K562 (cell line): ENCODE measurements at regions not wholly inside any gene's neighbourhood (a gene's known extent, or its start where the extent isn't known, plus 50 kb on each side); places are given as distances from the start of the nearest gene placed in this dataset.

ENCODE experiments used
- ATAC-seq: fragments of 200-7000 bp; cut with Tn5 transposase; 3 replicates; pipeline ENCODE4 v1.9.1; 2020; ENCODE audit warnings: moderate library complexity
- BruUV-seq: library from RNA; stranded (reverse); fragments of 400-500 nt; replicated peaks from 2 replicates; lab custom pipeline; 2021; lab: Mats Ljungman, UMichigan
- CTCF ChIA-PET: fragments of 300-600 bp; formaldehyde crosslinking; extraction: SDS; loops from one replicate; lab custom pipeline; 2021; ENCODE audit warnings: low intra/inter-chr PET ratio; lab: Yijun Ruan, JAX
- POLR2A ChIA-PET: fragments of 300-600, 350-650 bp; sonication (Branson Sonifier 250); formaldehyde crosslinking; extraction: SDS; loops from one replicate; lab custom pipeline; 2021; ENCODE audit warnings: antibody characterized with exemption, inconsistent platforms; lab: Yijun Ruan, JAX
- DNase-seq, 4 experiments: peaks; one replicate each; pipeline versions ENCODE4 v3.0.0 to v3.0.0-alpha.2; 2011 to 2018; ENCODE audit warnings: low spot score in 3 of 4, mixed read lengths in 3 of 4; ENCODE audit errors: extremely low read depth in 1 of 4
- FAIRE-seq: peaks from 2 replicates; lab custom pipeline; 2011; peaks lifted over from hg19 to GRCh38; lab: Jason Lieb, UNC
- H2AFZ ChIP-seq: 2 replicates; pipeline ENCODE4 v1.6.0; 2011; ENCODE audit warnings: low read depth, low read length, control low read depth, inconsistent platforms
- H3K27ac ChIP-seq: fragments of 200-600 bp; 3 replicates; pipeline ENCODE4 v1.8.0; 2011; ENCODE audit warnings: low read depth, mild to moderate bottlenecking, control low read depth, inconsistent platforms, low read length, moderate library complexity, mixed read lengths; ENCODE audit errors: extremely low read depth
- H3K27me3 ChIP-seq, 2 experiments: fragments of 300-600 bp in 1 of 2; 2 replicates in 1 of 2; 3 replicates in 1 of 2; pipeline versions ENCODE4 v1.6.0 to v1.8.0; 2011; ENCODE audit warnings: inconsistent platforms in 2 of 2, low read length in 2 of 2, mild to moderate bottlenecking in 1 of 2, mixed read lengths in 1 of 2, moderate library complexity in 1 of 2; ENCODE audit not compliant: control insufficient read depth in 2 of 2, insufficient read depth in 2 of 2
- H3K36me3 ChIP-seq: fragments of 300-600 bp; 3 replicates; pipeline ENCODE4 v1.8.0; 2011; ENCODE audit warnings: mild to moderate bottlenecking, low read length, inconsistent platforms; ENCODE audit not compliant: control insufficient read depth, insufficient read depth
- H3K4me1 ChIP-seq, 2 experiments: fragments of 200-600 bp in 1 of 2; replicated peaks in 1 of 2; 2 replicates in 1 of 2; 3 replicates in 1 of 2; pipeline versions ENCODE4 v1.5.1 to v1.8.0; 2011; ENCODE audit warnings: inconsistent platforms in 2 of 2, low read length in 2 of 2, mild to moderate bottlenecking in 1 of 2, mixed read lengths in 1 of 2, moderate library complexity in 1 of 2; ENCODE audit not compliant: control insufficient read depth in 2 of 2, insufficient read depth in 2 of 2
- H3K4me2 ChIP-seq: 2 replicates; pipeline ENCODE4 v1.6.1; 2011; ENCODE audit warnings: low read length, control low read depth, inconsistent platforms, mixed read lengths; ENCODE audit not compliant: insufficient read depth
- H3K4me3 ChIP-seq: fragments of 200-600 bp; sonication (generic), shearing (Covaris generic); 2 replicates; pipeline ENCODE4 v1.5.1; 2016; ENCODE audit warnings: control low read depth, inconsistent platforms
- H3K79me2 ChIP-seq: fragments of 200-600 bp; 3 replicates; pipeline ENCODE4 v1.8.0; 2011; ENCODE audit warnings: low read length, inconsistent platforms; ENCODE audit not compliant: control insufficient read depth, insufficient read depth
- H3K9ac ChIP-seq, 2 experiments: 2 replicates each; pipeline versions ENCODE4 v1.6.0 to v1.6.1; 2011; ENCODE audit warnings: low read depth in 2 of 2, low read length in 2 of 2, control low read depth in 1 of 2, inconsistent platforms in 1 of 2, mild to moderate bottlenecking in 1 of 2, mixed read lengths in 1 of 2; ENCODE audit not compliant: insufficient read depth in 1 of 2
- H3K9me1 ChIP-seq: one replicate; pipeline ENCODE4 v1.6.0; 2011; ENCODE audit warnings: inconsistent platforms, mild to moderate bottlenecking, low read length, moderate library complexity; ENCODE audit not compliant: control insufficient read depth, insufficient read depth
- H3K9me3 ChIP-seq: replicated peaks from 2 replicates; pipeline ENCODE4 v1.5.1; 2011; ENCODE audit warnings: low read depth, low read length, inconsistent platforms; ENCODE audit not compliant: control insufficient read depth, insufficient read depth
- H4K20me1 ChIP-seq: replicated peaks from 2 replicates; pipeline ENCODE4 v1.6.1; 2011; ENCODE audit warnings: low read length, inconsistent platforms, mixed read lengths; ENCODE audit not compliant: control insufficient read depth, insufficient read depth
- ARNT ChIP-seq, 2 experiments: fragments of 450-650 bp; IDR thresholded peaks; 2 replicates each; pipeline ENCODE4 v1.6.1; 2016; ENCODE audit warnings: mild to moderate bottlenecking in 1 of 2
- C11orf30 ChIP-seq: fragments of 450-650 bp; IDR thresholded peaks from 2 replicates; pipeline ENCODE4 v1.6.1; 2016; ENCODE audit warnings: low read depth, mild to moderate bottlenecking
- MAFG ChIP-seq: fragments of 450-650 bp; conservative IDR thresholded peaks from 2 replicates; pipeline ENCODE4 v1.6.1; 2016; ENCODE audit warnings: missing genetic modification characterization, missing compliant biosample characterization
- SLC30A9 ChIP-seq: fragments of 250-450 bp; sonication (Bioruptor Pico); IDR thresholded peaks from 2 replicates; pipeline ENCODE4 v1.8.0; 2022; ENCODE audit warnings: mild to moderate bottlenecking, moderate library complexity
- ZNF316 ChIP-seq: fragments of 450-650 bp; IDR thresholded peaks from 2 replicates; pipeline ENCODE4 v1.6.1; 2016
- WGBS: fragments of 100-300 bp; shearing (Covaris generic); methylation state at CpG from one replicate; pipeline ENCODE4 v1.1.6; 2016; ENCODE audit warnings: low coverage, mixed read lengths; ENCODE audit not compliant: insufficient coverage; ENCODE audit errors: missing lambda C conversion rate; 5-methylcytosine and 5-hydroxymethylcytosine counted together
- in situ Hi-C: fragments of 300-500 bp; cut with MboI; formaldehyde crosslinking; loops from 4 replicates; pipeline ENCODE4 v1.15.0; 2018; ENCODE audit warnings: inconsistent platforms, mixed read lengths
- intact Hi-C: fragments of 100-400 bp; cut with micrococcal nuclease; formaldehyde crosslinking; loops from 2 replicates; pipeline ENCODE4 v1.14.2; 2022
- TF ChIP-seq, protein P1 (sequence below): fragments of 450-650 bp; formaldehyde crosslinking; IDR thresholded peaks from 2 replicates; pipeline ENCODE4 v1.4.0; 2020; ENCODE audit warnings: mild to moderate bottlenecking, moderate library complexity

DNA sequence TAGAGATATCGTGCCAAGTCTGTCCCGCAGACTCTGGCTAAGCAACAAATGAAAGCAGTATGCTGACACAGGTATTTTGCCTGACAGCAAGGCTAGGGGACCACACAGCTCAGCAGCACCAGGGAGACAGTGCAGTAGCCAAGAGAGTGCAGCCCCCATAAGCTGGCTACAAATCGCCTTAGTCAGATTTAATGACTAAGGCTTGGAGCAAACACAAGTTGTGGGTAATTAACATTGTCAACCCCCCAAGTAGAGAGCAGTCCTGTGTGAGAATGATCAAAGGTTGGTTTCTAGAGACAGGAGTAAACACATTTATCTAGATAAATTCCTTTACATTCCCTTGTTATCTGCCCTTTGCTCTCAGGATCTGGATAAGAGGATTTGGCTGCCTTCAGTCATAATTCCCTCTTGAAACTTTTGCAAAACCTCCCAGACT, 1434.5 kb upstream of the CDH6 start:
- Histone ChIP-seq H3K27me3 (no peaks in the 10 kb centered on the region), H2AFZ (no peak overlapping the region), H4K20me1 (no peaks in the 10 kb centered on the region), H3K9ac (no peak overlapping the region), H3K4me2 (no peak overlapping the region; the same call in 1 of the 2 replicates), H3K9me3 (no peaks in the 10 kb centered on the region; the same call in 1 of the 2 replicates), H3K9me1 (no peaks in the 10 kb centered on the region), H3K79me2 (no peaks in the 10 kb centered on the region), H3K4me1 (no peaks in the 10 kb centered on the region), H3K4me3 (no peak overlapping the region), H3K27ac (no peak overlapping the region), H3K36me3 (no peaks in the 10 kb centered on the region)
- ChIA-PET CTCF (no interaction called here), POLR2A (no interaction called here)
- intact Hi-C loops, result no loop called here
- DNase-seq (no peak), ATAC-seq (no peak)
- 7% methylated on average over 3 of the region's 3 CpGs for WGBS
- BruUV-seq, result no TSS peak
- TF ChIP-seq, protein P1, sequence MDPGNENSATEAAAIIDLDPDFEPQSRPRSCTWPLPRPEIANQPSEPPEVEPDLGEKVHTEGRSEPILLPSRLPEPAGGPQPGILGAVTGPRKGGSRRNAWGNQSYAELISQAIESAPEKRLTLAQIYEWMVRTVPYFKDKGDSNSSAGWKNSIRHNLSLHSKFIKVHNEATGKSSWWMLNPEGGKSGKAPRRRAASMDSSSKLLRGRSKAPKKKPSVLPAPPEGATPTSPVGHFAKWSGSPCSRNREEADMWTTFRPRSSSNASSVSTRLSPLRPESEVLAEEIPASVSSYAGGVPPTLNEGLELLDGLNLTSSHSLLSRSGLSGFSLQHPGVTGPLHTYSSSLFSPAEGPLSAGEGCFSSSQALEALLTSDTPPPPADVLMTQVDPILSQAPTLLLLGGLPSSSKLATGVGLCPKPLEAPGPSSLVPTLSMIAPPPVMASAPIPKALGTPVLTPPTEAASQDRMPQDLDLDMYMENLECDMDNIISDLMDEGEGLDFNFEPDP (CRISPR knock-in tag), result no peak
- peak; percentile 51; the same call in 1 of the 2 replicates for TF ChIP-seq C11orf30
- TF ChIP-seq ZNF316, result peak; percentile 65
- 0 out of 2 replicates have a peak, but pooled peaks have one; percentile 26 for TF ChIP-seq MAFG (tag)
- no peak for TF ChIP-seq SLC30A9 (CRISPR knock-in tag)
- no peak for TF ChIP-seq ARNT (IDR thresholded peaks at IDR 0.05)
- TF ChIP-seq, all 486 proteins: peak for 3
- no peak for FAIRE-seq
- in situ Hi-C loops, result no loop called here
